GM18499 (cell line): ENCODE measurements at regions not wholly inside any gene's neighbourhood (a gene's known extent, or its start where the extent isn't known, plus 50 kb on each side); places are given as distances from the start of the nearest gene placed in this dataset.

Source experiments
- ATAC-seq: cut with Tn5 transposase; IDR thresholded peaks from one replicate; pipeline ENCODE4 v1.9.1; 2021; ENCODE audit warnings: moderate number of reproducible peaks; ENCODE audit not compliant: insufficient read depth, unreplicated experiment

GRCh38 chrX:20641954-20642353 is 375.2 kb upstream of the RPS6KA3 start:
- ATAC-seq: no peak

- no peak for ATAC-seq
These were observed 372.4 kb upstream of the RPS6KA3 start for GRCh38 chrX:20639115-20639514.

GRCh38 chrX:20637351-20637750 is 370.6 kb upstream of the RPS6KA3 start:
- ATAC-seq: no peak

GRCh38 chrX:20633451-20633850 is 366.7 kb upstream of the RPS6KA3 start:
- ATAC-seq: no peak

- no peak for ATAC-seq
These were observed 356.7 kb upstream of the RPS6KA3 start for GRCh38 chrX:20623448-20623847.

- ATAC-seq: no peak
These were observed 353.6 kb upstream of the RPS6KA3 start for GRCh38 chrX:20620306-20620705.

- no peak for ATAC-seq
These were observed 343.3 kb upstream of the RPS6KA3 start for GRCh38 chrX:20609916-20610415.

GRCh38 chrX:20606831-20607230 is 340.1 kb upstream of the RPS6KA3 start:
- ATAC-seq: no peak

- ATAC-seq: no peak
These were observed 330.1 kb upstream of the RPS6KA3 start for GRCh38 chrX:20596856-20597255.

GRCh38 chrX:20595928-20596575 is 329.3 kb upstream of the RPS6KA3 start:
- no peak for ATAC-seq

- no peak for ATAC-seq
These were observed 328.3 kb upstream of the RPS6KA3 start for GRCh38 chrX:20594985-20595384.

- no peak for ATAC-seq
These were observed 327.1 kb upstream of the RPS6KA3 start for GRCh38 chrX:20593836-20594235.

- ATAC-seq: no peak
These were observed 326.7 kb upstream of the RPS6KA3 start for GRCh38 chrX:20593402-20593801.

- no peak for ATAC-seq
These were observed 324.5 kb upstream of the RPS6KA3 start for GRCh38 chrX:20591246-20591645.

GRCh38 chrX:20585782-20586181 is 319.1 kb upstream of the RPS6KA3 start:
- no peak for ATAC-seq

- ATAC-seq: no peak
These were observed 304.9 kb upstream of the RPS6KA3 start for GRCh38 chrX:20571611-20572010.

- no peak for ATAC-seq
These were observed 300.4 kb upstream of the RPS6KA3 start for GRCh38 chrX:20567108-20567507.

GRCh38 chrX:20547611-20548051 is 280.9 kb upstream of the RPS6KA3 start:
- no peak for ATAC-seq

GRCh38 chrX:20545538-20545937 is 278.8 kb upstream of the RPS6KA3 start:
- no peak for ATAC-seq

- ATAC-seq: no peak
These were observed 275.4 kb upstream of the RPS6KA3 start for GRCh38 chrX:20542072-20542471.

GRCh38 chrX:20538974-20539373 is 272.3 kb upstream of the RPS6KA3 start:
- no peak for ATAC-seq

- no peak for ATAC-seq
These were observed 265.0 kb upstream of the RPS6KA3 start for GRCh38 chrX:20531667-20532066.
